ENCODE measurements at regions not wholly inside any gene's neighbourhood (a gene's known extent, or its start where the extent isn't known, plus 50 kb on each side); places are given as distances from the start of the nearest gene placed in this dataset.

DNA sequence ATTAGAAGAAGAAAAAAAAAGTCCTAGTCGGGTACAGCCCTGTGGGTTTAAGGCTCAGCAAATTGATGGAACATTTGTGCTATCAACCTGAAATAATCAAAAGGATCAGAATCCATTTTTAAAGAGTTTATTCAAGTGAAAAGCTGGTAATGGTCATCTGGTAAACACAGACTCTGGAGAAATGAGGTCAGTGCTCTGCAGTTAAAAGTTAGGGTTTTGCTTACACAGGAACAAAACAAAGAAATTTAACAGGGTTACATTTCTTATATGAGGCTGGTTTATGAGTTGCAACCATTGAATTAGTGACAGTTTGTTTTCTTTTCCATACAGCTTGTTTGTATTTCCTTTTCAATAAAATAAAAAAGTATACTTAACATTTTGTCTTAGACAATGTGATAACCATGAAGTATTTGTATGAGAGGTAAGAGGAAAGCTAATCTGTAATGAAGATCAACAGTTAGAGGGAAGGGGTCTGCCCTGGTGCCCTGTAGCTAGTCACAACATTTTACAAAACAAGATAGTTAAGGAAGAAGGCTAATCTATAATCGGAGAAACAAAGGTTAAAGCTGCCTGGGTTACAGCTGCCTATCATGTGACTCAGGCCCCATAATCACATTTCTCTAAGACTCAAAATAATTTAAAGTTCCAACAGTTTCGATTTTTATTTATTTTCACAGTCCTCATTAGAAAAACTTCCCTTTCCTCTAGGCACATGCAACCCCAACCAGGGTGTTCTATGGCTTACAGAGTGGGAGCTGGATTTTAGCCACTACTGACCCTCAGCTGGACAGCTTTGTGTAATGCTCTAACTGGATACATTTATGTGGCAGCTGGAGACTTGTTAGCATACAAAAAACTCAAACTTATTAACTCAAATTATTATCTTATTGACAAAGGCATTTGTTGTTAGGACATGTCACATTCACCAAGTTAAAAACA is 98.1 kb upstream of the ACP3 start:
- TF ChIP-seq, protein P1, sequence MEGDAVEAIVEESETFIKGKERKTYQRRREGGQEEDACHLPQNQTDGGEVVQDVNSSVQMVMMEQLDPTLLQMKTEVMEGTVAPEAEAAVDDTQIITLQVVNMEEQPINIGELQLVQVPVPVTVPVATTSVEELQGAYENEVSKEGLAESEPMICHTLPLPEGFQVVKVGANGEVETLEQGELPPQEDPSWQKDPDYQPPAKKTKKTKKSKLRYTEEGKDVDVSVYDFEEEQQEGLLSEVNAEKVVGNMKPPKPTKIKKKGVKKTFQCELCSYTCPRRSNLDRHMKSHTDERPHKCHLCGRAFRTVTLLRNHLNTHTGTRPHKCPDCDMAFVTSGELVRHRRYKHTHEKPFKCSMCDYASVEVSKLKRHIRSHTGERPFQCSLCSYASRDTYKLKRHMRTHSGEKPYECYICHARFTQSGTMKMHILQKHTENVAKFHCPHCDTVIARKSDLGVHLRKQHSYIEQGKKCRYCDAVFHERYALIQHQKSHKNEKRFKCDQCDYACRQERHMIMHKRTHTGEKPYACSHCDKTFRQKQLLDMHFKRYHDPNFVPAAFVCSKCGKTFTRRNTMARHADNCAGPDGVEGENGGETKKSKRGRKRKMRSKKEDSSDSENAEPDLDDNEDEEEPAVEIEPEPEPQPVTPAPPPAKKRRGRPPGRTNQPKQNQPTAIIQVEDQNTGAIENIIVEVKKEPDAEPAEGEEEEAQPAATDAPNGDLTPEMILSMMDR (IDR thresholded peaks at IDR 0.05; ENCODE audit: low read depth, low read length) = no peak
- no peak for TF ChIP-seq EZH2phosphoT487 (IDR thresholded peaks at IDR 0.05; ENCODE audit: low read depth)

Data from OCI-LY3 (cell line).